ENCODE measurements at regions not wholly inside any gene's neighbourhood (a gene's known extent, or its start where the extent isn't known, plus 50 kb on each side); places are given as distances from the start of the nearest gene placed in this dataset.
"Not testable (repeated sequence)": the region's sequence is repeated elsewhere in the genome, so short reads cannot be mapped to it uniquely, and the experiment has no call there.

GRCh38 chr3:36178018-36178417, 202.3 kb upstream of the STAC start:
- no peak for TF ChIP-seq CTCF (IDR thresholded peaks at IDR 0.05; ENCODE audit: borderline replicate concordance, control extremely low read depth, extremely low read depth, insufficient read depth, missing control alignments)
- DNase-seq (ENCODE audit: low spot score), result no peak
- in situ Hi-C loops (cut with MboI; ENCODE audit: low sequenced_read_pairs, unreplicated experiment), result no loop called here

GRCh38 chr3:36182024-36182423, 198.3 kb upstream of the STAC start:
- in situ Hi-C loops (cut with MboI; ENCODE audit: low sequenced_read_pairs, unreplicated experiment), result no loop called here
- TF ChIP-seq CTCF (IDR thresholded peaks at IDR 0.05; ENCODE audit: borderline replicate concordance, control extremely low read depth, extremely low read depth, insufficient read depth, missing control alignments), result no peak
- DNase-seq (ENCODE audit: low spot score), result no peak

- in situ Hi-C loops (cut with MboI; ENCODE audit: low sequenced_read_pairs, unreplicated experiment); DNase-seq (ENCODE audit: low spot score): not testable (repeated sequence)
These were observed 193.1 kb upstream of the STAC start for GRCh38 chr3:36187197-36187596.

GRCh38 chr3:36192901-36193300, 187.4 kb upstream of the STAC start:
- TF ChIP-seq CTCF (IDR thresholded peaks at IDR 0.05; ENCODE audit: borderline replicate concordance, control extremely low read depth, extremely low read depth, insufficient read depth, missing control alignments), result no peak
- in situ Hi-C loops (cut with MboI; ENCODE audit: low sequenced_read_pairs, unreplicated experiment), result no loop called here
- DNase-seq (ENCODE audit: low spot score), result no peak

- TF ChIP-seq CTCF (IDR thresholded peaks at IDR 0.05; ENCODE audit: borderline replicate concordance, control extremely low read depth, extremely low read depth, insufficient read depth, missing control alignments), result no peak
- no peak for DNase-seq (ENCODE audit: low spot score)
- in situ Hi-C loops (cut with MboI; ENCODE audit: low sequenced_read_pairs, unreplicated experiment), result no loop called here
These were observed 186.9 kb upstream of the STAC start for GRCh38 chr3:36193448-36193847.

- no peak for DNase-seq (ENCODE audit: low spot score)
- in situ Hi-C loops (cut with MboI; ENCODE audit: low sequenced_read_pairs, unreplicated experiment), result no loop called here
- no peak for TF ChIP-seq CTCF (IDR thresholded peaks at IDR 0.05; ENCODE audit: borderline replicate concordance, control extremely low read depth, extremely low read depth, insufficient read depth, missing control alignments)
These were observed 184.2 kb upstream of the STAC start for GRCh38 chr3:36196058-36196457.

- TF ChIP-seq CTCF (IDR thresholded peaks at IDR 0.05; ENCODE audit: borderline replicate concordance, control extremely low read depth, extremely low read depth, insufficient read depth, missing control alignments), result no peak
- in situ Hi-C loops (cut with MboI; ENCODE audit: low sequenced_read_pairs, unreplicated experiment), result no loop called here
- no peak for DNase-seq (ENCODE audit: low spot score)
These were observed 183.2 kb upstream of the STAC start for GRCh38 chr3:36197151-36197550.
